CD14-positive monocyte (primary cell): ENCODE measurements at regions not wholly inside any gene's neighbourhood (a gene's known extent, or its start where the extent isn't known, plus 50 kb on each side); places are given as distances from the start of the nearest gene placed in this dataset.

Experiments
- DNase-seq, 3 donors: peaks; one replicate each; pipeline ENCODE4 v3.0.0-alpha.2; 2011 to 2022
- H2AFZ ChIP-seq: 2 replicates; pipeline ENCODE4 v1.6.0; 2012; ENCODE audit warnings: mild to moderate bottlenecking, low read depth, low read length, inconsistent platforms; ENCODE audit not compliant: insufficient read depth, poor library complexity, severe bottlenecking
- H3K27ac ChIP-seq, 2 donors: 1 replicate in 1 of 2; 2 replicates in 1 of 2; pipeline ENCODE4 v1.5.1; 2012 to 2013; ENCODE audit warnings: low read length in 2 of 2, control low read depth in 1 of 2, inconsistent platforms in 1 of 2, low read depth in 1 of 2, mild to moderate bottlenecking in 1 of 2
- H3K27me3 ChIP-seq, 2 donors: one replicate each; pipeline versions ENCODE4 v1.6.0 to v1.6.1; 2011 to 2013; ENCODE audit warnings: low read length in 2 of 2; ENCODE audit not compliant: control insufficient read depth in 2 of 2, insufficient read depth in 2 of 2
- H3K36me3 ChIP-seq, 2 donors: replicated peaks in 1 of 2; 1 replicate in 1 of 2; 2 replicates in 1 of 2; pipeline versions ENCODE4 v1.5.1 to v1.6.1; 2012 to 2013; ENCODE audit warnings: low read length in 2 of 2, control low read depth in 1 of 2, inconsistent platforms in 1 of 2, mild to moderate bottlenecking in 1 of 2; ENCODE audit not compliant: insufficient read depth in 2 of 2, control insufficient read depth in 1 of 2
- H3K4me1 ChIP-seq, 2 donors: 1 replicate in 1 of 2; 2 replicates in 1 of 2; pipeline versions ENCODE4 v1.5.1 to v1.6.1; 2012 to 2013; ENCODE audit warnings: low read length in 2 of 2, control low read depth in 1 of 2, inconsistent platforms in 1 of 2, mild to moderate bottlenecking in 1 of 2, moderate library complexity in 1 of 2; ENCODE audit not compliant: insufficient read depth in 2 of 2, control insufficient read depth in 1 of 2
- H3K4me2 ChIP-seq: replicated peaks from 2 replicates; pipeline ENCODE3; 2012; ENCODE audit warnings: low read length, moderate library complexity, mild to moderate bottlenecking; ENCODE audit not compliant: poor library complexity, severe bottlenecking; ENCODE audit errors: extremely low read depth
- H3K4me3 ChIP-seq, 3 experiments: fragments of 200-600 bp in 1 of 3; sonication (generic) in 1 of 3; replicated peaks in 1 of 3; 1 replicate in 2 of 3; 2 replicates in 1 of 3; pipeline ENCODE4 v1.5.1; 2011 to 2013; ENCODE audit warnings: low read length in 3 of 3, mild to moderate bottlenecking in 3 of 3, control low read depth in 2 of 3, low read depth in 2 of 3, inconsistent platforms in 1 of 3, moderate library complexity in 1 of 3
- H3K79me2 ChIP-seq: 2 replicates; pipeline ENCODE4 v1.6.0; 2012; ENCODE audit warnings: mild to moderate bottlenecking, control low read depth, inconsistent platforms, low read length, moderate library complexity; ENCODE audit not compliant: insufficient read depth
- H3K9ac ChIP-seq: 2 replicates; pipeline ENCODE4 v1.6.0; 2017; ENCODE audit warnings: low read length, mild to moderate bottlenecking; ENCODE audit not compliant: insufficient read depth, poor library complexity, severe bottlenecking
- H3K9me3 ChIP-seq, 2 donors: replicated peaks in 1 of 2; 1 replicate in 1 of 2; 2 replicates in 1 of 2; pipeline versions ENCODE4 v1.5.1 to v1.6.1; 2012 to 2013; ENCODE audit warnings: low read length in 2 of 2, control low read depth in 1 of 2; ENCODE audit not compliant: control insufficient read depth in 1 of 2, insufficient read depth in 1 of 2
- H4K20me1 ChIP-seq: 2 replicates; pipeline ENCODE4 v1.6.0; 2012; ENCODE audit warnings: mild to moderate bottlenecking, low read length, control low read depth, moderate library complexity; ENCODE audit not compliant: insufficient read depth
- H3K27ac Mint-ChIP-seq, 7 donors: one replicate each; pipeline ENCODE4 v1.8.0; 2020; ENCODE audit warnings: mild to moderate bottlenecking in 7 of 7, mixed read lengths in 7 of 7, moderate library complexity in 6 of 7, inconsistent platforms in 2 of 7
- H3K27me3 Mint-ChIP-seq, 3 donors: one replicate each; pipeline ENCODE4 v1.8.0; 2021 to 2022; ENCODE audit warnings: low read depth in 3 of 3, mild to moderate bottlenecking in 3 of 3, mixed read lengths in 3 of 3, moderate library complexity in 3 of 3, inconsistent platforms in 1 of 3
- H3K36me3 Mint-ChIP-seq, 2 donors: one replicate each; pipeline ENCODE4 v1.8.0; 2020; ENCODE audit warnings: mixed read lengths in 2 of 2, inconsistent platforms in 1 of 2, mild to moderate bottlenecking in 1 of 2
- H3K4me1 Mint-ChIP-seq: one replicate; pipeline ENCODE4 v1.8.0; 2020; ENCODE audit warnings: mild to moderate bottlenecking, mixed read lengths
- H3K4me3 Mint-ChIP-seq, 2 donors: one replicate each; pipeline ENCODE4 v1.8.0; 2020; ENCODE audit warnings: mild to moderate bottlenecking in 2 of 2, mixed read lengths in 2 of 2, moderate library complexity in 1 of 2
- H3K9me3 Mint-ChIP-seq, 7 donors: one replicate each; pipeline ENCODE4 v1.8.0; 2020 to 2022; ENCODE audit warnings: mixed read lengths in 7 of 7, mild to moderate bottlenecking in 6 of 7, moderate library complexity in 6 of 7, inconsistent platforms in 2 of 7
- CTCF ChIP-seq: fragments of 200-600 bp; IDR thresholded peaks from one replicate; pipeline ENCODE4 v1.8.0; 2022; ENCODE audit warnings: antibody characterized with exemption, mild to moderate bottlenecking
- WGBS: methylation state at CpG from one replicate; pipeline ENCODE4 v1.1.5; 2013; ENCODE audit warnings: missing lambda C conversion rate; ENCODE audit not compliant: insufficient coverage; 5-methylcytosine and 5-hydroxymethylcytosine counted together
- intact Hi-C, 2 donors: fragments of 100-400 bp; cut with micrococcal nuclease; formaldehyde crosslinking; loops; one replicate each; pipeline versions ENCODE4 v1.15.0 to v1.15.1; 2023

- H2AFZ ChIP-seq = no peak overlapping the region
- no peak overlapping the region for H3K4me3 ChIP-seq
- Mint-ChIP-seq H3K27ac (no peak overlapping the region), H3K36me3 (no peaks in the 10 kb centered on the region), H3K4me3 (no peak overlapping the region), H3K27me3 (no peaks in the 10 kb centered on the region), H3K9me3 (peaks cover 10 to 31% (median 15%) of the 10 kb centered on the region in 7 donors), H3K4me1 (peaks cover 1% of the 10 kb centered on the region)
- WGBS = no CpG with 5 or more reads among the region's 9 CpGs
- DNase-seq = no peak
- H3K4me2 ChIP-seq = no peak overlapping the region
- H3K79me2 ChIP-seq = no peaks in the 10 kb centered on the region
- peaks cover 4 to 13% of the 10 kb centered on the region in 2 donors for H3K9me3 ChIP-seq
- H3K36me3 ChIP-seq = no peaks in the 10 kb centered on the region
- no peaks in the 10 kb centered on the region for H3K27me3 ChIP-seq
- H3K9ac ChIP-seq = no peak overlapping the region
- intact Hi-C loops = no loop called here
- no peak for TF ChIP-seq CTCF
- H3K4me1 ChIP-seq = no peaks in the 10 kb centered on the region
- H4K20me1 ChIP-seq = no peaks in the 10 kb centered on the region
- no peak overlapping the region for H3K27ac ChIP-seq
Observed at GRCh38 chr15:56805466-56806147, 72.3 kb upstream of the ZNF280D start.

- Histone ChIP-seq H3K27me3 (no peaks in the 10 kb centered on the region), H3K4me3 (no peak overlapping the region), H3K27ac (no peak overlapping the region), H3K79me2 (no peaks in the 10 kb centered on the region), H3K9ac (no peak overlapping the region), H2AFZ (no peak overlapping the region), H3K4me1 (no peaks in the 10 kb centered on the region), H3K36me3 (no peaks in the 10 kb centered on the region), H4K20me1 (no peaks in the 10 kb centered on the region), H3K9me3 (peaks cover 0 to 13% of the 10 kb centered on the region in 2 donors), H3K4me2 (no peak overlapping the region)
- intact Hi-C loops = no loop called here
- H3K4me1 Mint-ChIP-seq = peaks cover 1% of the 10 kb centered on the region
- no peak for DNase-seq
- no peak for TF ChIP-seq CTCF
- WGBS = 94% methylated on average over 2 of the region's 3 CpGs
- no peak overlapping the region for H3K4me3 Mint-ChIP-seq
- H3K27me3 Mint-ChIP-seq = no peaks in the 10 kb centered on the region
- no peaks in the 10 kb centered on the region for H3K36me3 Mint-ChIP-seq
- no peak overlapping the region for H3K27ac Mint-ChIP-seq
- H3K9me3 Mint-ChIP-seq = peaks cover 9 to 28% (median 13%) of the 10 kb centered on the region in 7 donors
Observed at GRCh38 chr15:56804938-56805337, 71.6 kb upstream of the ZNF280D start.
